ENCODE measurements at regions not wholly inside any gene's neighbourhood (a gene's known extent, or its start where the extent isn't known, plus 50 kb on each side); places are given as distances from the start of the nearest gene placed in this dataset.

DNA sequence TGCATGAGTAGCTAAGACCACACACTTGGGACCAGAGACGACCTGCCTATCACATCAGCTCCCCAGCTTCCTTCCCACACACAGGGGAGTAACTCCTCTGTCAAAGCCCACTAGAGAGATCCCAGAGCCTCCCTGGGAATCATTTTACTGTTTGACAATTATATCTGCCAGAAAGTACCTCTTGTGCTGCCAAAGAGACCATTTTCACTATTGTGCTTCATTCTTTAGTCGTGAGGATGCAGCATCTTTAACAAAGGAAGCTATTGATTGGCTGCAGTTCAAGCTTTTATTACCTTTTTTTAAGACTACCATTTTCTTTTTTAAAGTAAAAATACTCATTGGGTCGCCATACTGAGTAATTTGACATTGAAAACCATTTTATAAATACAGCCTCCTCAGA is 194.5 kb upstream of the RGS6 start:
- Histone ChIP-seq H3K27ac (ENCODE audit: insufficient read depth, low read depth, low read length) (no peak overlapping the region), H3K9ac (replicated peaks; ENCODE audit: extremely low read depth, insufficient read depth, low read length) (no peak overlapping the region), H3K36me3 (ENCODE audit: control insufficient read depth in 2 of 2, extremely low read depth in 1 of 2, insufficient read depth in 2 of 2, low read length in 2 of 2) (peaks cover 0 to 12% of the 10 kb centered on the region in 2 experiments), H3K79me2 (ENCODE audit: control insufficient read depth, insufficient read depth, low read length) (no peaks in the 10 kb centered on the region), H3K4me3 (replicated peaks in 1 of 3; ENCODE audit: insufficient read depth in 1 of 3, low read depth in 1 of 3, low read length in 3 of 3) (no peak overlapping the region), H3K4me1 (ENCODE audit: control insufficient read depth, extremely low read depth, insufficient read depth, low read length) (peaks cover 6% of the 10 kb centered on the region), H4K20me1 (replicated peaks; ENCODE audit: control insufficient read depth, extremely low read depth, insufficient read depth, low read length) (no peaks in the 10 kb centered on the region), H3K27me3 (ENCODE audit: control insufficient read depth in 2 of 2, insufficient read depth in 2 of 2, low read length in 2 of 2) (no peaks in the 10 kb centered on the region), H3K9me3 (replicated peaks; ENCODE audit: control insufficient read depth, insufficient read depth, low read length) (no peaks in the 10 kb centered on the region), H2AFZ (ENCODE audit: low read depth, low read length) (no peak overlapping the region), H3K9me1 (replicated peaks; ENCODE audit: control insufficient read depth, extremely low read depth, insufficient read depth, low read length) (no peaks in the 10 kb centered on the region), H3K4me2 (ENCODE audit: insufficient read depth, low read length) (no peak overlapping the region)
- CTCF ChIA-PET: interaction anchor here (0.7 to 2.4 kb wide), 6 partner anchors 15 to 665 kb away, joined by 3 to 9 read pairs (median 4); no protein-coding TSS in a partner anchor
- no peak for TF ChIP-seq GATA2 (IDR thresholded peaks at IDR 0.05; ENCODE audit: insufficient read depth, insufficient read length, low read depth, low read length)
- no peak for TF ChIP-seq FOS (IDR thresholded peaks at IDR 0.05; ENCODE audit: borderline replicate concordance, insufficient read depth, low read length)
- no peak for TF ChIP-seq JUN (IDR thresholded peaks at IDR 0.05; ENCODE audit: borderline replicate concordance, insufficient read depth, insufficient read length, low read depth)
- TF ChIP-seq POLR2AphosphoS5 (IDR thresholded peaks at IDR 0.05; ENCODE audit: insufficient read depth, low read depth, low read length): no peak
- TF ChIP-seq EZH2 (IDR thresholded peaks at IDR 0.05; ENCODE audit: borderline replicate concordance, low read depth, low read length, severe bottlenecking): no peak
- TF ChIP-seq, protein P1, sequence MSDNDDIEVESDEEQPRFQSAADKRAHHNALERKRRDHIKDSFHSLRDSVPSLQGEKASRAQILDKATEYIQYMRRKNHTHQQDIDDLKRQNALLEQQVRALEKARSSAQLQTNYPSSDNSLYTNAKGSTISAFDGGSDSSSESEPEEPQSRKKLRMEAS (IDR thresholded peaks at IDR 0.05; ENCODE audit: insufficient read depth, insufficient read length): no peak
- TF ChIP-seq POLR2A (IDR thresholded peaks at IDR 0.05; ENCODE audit: low read depth, low read length): no peak
- TF ChIP-seq MYC (IDR thresholded peaks at IDR 0.05; ENCODE audit: low read depth, low read length): no peak
- TF ChIP-seq, protein P2, sequence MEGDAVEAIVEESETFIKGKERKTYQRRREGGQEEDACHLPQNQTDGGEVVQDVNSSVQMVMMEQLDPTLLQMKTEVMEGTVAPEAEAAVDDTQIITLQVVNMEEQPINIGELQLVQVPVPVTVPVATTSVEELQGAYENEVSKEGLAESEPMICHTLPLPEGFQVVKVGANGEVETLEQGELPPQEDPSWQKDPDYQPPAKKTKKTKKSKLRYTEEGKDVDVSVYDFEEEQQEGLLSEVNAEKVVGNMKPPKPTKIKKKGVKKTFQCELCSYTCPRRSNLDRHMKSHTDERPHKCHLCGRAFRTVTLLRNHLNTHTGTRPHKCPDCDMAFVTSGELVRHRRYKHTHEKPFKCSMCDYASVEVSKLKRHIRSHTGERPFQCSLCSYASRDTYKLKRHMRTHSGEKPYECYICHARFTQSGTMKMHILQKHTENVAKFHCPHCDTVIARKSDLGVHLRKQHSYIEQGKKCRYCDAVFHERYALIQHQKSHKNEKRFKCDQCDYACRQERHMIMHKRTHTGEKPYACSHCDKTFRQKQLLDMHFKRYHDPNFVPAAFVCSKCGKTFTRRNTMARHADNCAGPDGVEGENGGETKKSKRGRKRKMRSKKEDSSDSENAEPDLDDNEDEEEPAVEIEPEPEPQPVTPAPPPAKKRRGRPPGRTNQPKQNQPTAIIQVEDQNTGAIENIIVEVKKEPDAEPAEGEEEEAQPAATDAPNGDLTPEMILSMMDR (IDR thresholded peaks at IDR 0.05; ENCODE audit: extremely low read depth in 1 of 2, insufficient read depth in 1 of 2, low read depth in 1 of 2, low read length in 2 of 2): no peak
- intact Hi-C loops (cut with micrococcal nuclease) (no loop called here), dilution Hi-C loops (cut with MboI; ENCODE audit: extremely low pct_ligation_motif_present, low sequenced_read_pairs) (no loop called here)
- POLR2A ChIA-PET: no interaction called here
- DNase-seq (ENCODE audit: low read depth, low spot score): no peak
- FAIRE-seq: no peak
- BruUV-seq (replicated peaks): no TSS peak
